Gastrocnemius medialis (tissue), 4 donors: ENCODE measurements at regions not wholly inside any gene's neighbourhood (a gene's known extent, or its start where the extent isn't known, plus 50 kb on each side); places are given as distances from the start of the nearest gene placed in this dataset.

Experiments
- ATAC-seq, 2 donors: fragments of 150-250 bp; one replicate each; pipeline ENCODE4 v1.9.1; 2016
- DNase-seq, 2 donors: peaks; one replicate each; pipeline ENCODE4 v3.0.0-alpha.2; 2019
- H3K27ac ChIP-seq, 4 donors: fragments of 200-600 bp; sonication (generic); 1 replicate in 1 of 4; 2 replicates in 3 of 4; pipeline ENCODE4 v1.5.1; 2016 to 2018; ENCODE audit warnings: mild to moderate bottlenecking in 2 of 4, moderate library complexity in 1 of 4
- H3K27me3 ChIP-seq, 3 donors: fragments of 200-600 bp; sonication (generic) in 2 of 3; 1 replicate in 1 of 3; 2 replicates in 2 of 3; pipeline versions ENCODE4 v1.5.1 to v1.6.0; 2016 to 2019; ENCODE audit warnings: mild to moderate bottlenecking in 1 of 3, moderate library complexity in 1 of 3
- H3K36me3 ChIP-seq, 2 donors: fragments of 200-600 bp; sonication (generic) in 1 of 2; one replicate each; pipeline ENCODE4 v1.5.1; 2017 to 2018
- H3K4me1 ChIP-seq, 2 donors: fragments of 200-600 bp; sonication (generic) in 1 of 2; one replicate each; pipeline ENCODE4 v1.5.1; 2016 to 2017; ENCODE audit warnings: mild to moderate bottlenecking in 2 of 2
- H3K4me3 ChIP-seq, 4 donors: fragments of 200-600 bp; sonication (generic) in 3 of 4; 1 replicate in 1 of 4; 2 replicates in 3 of 4; pipeline ENCODE4 v1.5.1; 2016 to 2019; ENCODE audit warnings: mild to moderate bottlenecking in 2 of 4
- H3K9me3 ChIP-seq, 3 donors: fragments of 200-600 bp; sonication (generic) in 2 of 3; 1 replicate in 1 of 3; 2 replicates in 2 of 3; pipeline ENCODE4 v1.5.1; 2016 to 2019
- POLR2A ChIP-seq, 2 donors: fragments of 450-650 bp; IDR thresholded peaks; one replicate each; pipeline ENCODE4 v1.6.1; 2017; ENCODE audit warnings: antibody characterized with exemption in 2 of 2, mild to moderate bottlenecking in 2 of 2, moderate library complexity in 2 of 2
- in situ Hi-C, 4 donors: fragments of 200-750 bp; cut with MboI; loops; one replicate each; pipeline versions ENCODE4 v1.15.0 to v1.8.0; 2017; ENCODE audit warnings: low sequenced_read_pairs in 4 of 4
- intact Hi-C: fragments of 100-400 bp; cut with DNase I; formaldehyde crosslinking; loops from one replicate; pipeline ENCODE4 v1.15.1; 2023; ENCODE audit warnings: low total_unique reads
- TF ChIP-seq, protein P1 (sequence below), 5 experiments: fragments of 450-650 bp in 3 of 5; fragments of 200-600 bp in 2 of 5; sonication (generic) in 2 of 5; IDR thresholded peaks in 4 of 5; conservative IDR thresholded peaks in 1 of 5; 1 replicate in 4 of 5; 2 replicates in 1 of 5; pipeline ENCODE4 v1.5.1; 2016 to 2019; ENCODE audit warnings: antibody characterized with exemption in 5 of 5, mild to moderate bottlenecking in 3 of 5, moderate library complexity in 3 of 5

DNA sequence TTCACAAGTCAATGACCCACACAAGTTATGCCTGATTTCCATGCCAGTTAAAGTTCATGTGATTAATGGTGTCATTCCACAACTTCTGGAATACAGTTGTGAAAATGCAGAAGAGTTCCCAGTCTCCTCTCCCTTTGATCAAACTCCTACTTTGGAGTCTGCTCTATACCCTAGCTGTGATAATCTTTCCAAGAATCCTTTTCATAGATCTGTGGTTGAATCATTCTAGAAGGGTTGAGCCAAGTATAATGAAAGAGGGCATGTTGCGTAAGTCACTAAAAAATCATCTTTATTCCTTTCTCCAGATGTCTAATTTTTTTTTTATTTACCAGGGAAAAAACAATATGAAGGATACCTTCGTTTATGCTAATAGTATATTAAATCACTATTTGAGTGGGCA lies 89.7 kb upstream of the CARD18 start:
- ATAC-seq = no peak
- Histone ChIP-seq H3K27ac (no peak overlapping the region), H3K36me3 (no peaks in the 10 kb centered on the region), H3K4me1 (no peaks in the 10 kb centered on the region), H3K27me3 (no peaks in the 10 kb centered on the region), H3K4me3 (no peak overlapping the region), H3K9me3 (no peaks in the 10 kb centered on the region)
- in situ Hi-C loops (no loop called here), intact Hi-C loops (no loop called here)
- no peak for TF ChIP-seq POLR2A (IDR thresholded peaks at IDR 0.05)
- TF ChIP-seq, protein P1, sequence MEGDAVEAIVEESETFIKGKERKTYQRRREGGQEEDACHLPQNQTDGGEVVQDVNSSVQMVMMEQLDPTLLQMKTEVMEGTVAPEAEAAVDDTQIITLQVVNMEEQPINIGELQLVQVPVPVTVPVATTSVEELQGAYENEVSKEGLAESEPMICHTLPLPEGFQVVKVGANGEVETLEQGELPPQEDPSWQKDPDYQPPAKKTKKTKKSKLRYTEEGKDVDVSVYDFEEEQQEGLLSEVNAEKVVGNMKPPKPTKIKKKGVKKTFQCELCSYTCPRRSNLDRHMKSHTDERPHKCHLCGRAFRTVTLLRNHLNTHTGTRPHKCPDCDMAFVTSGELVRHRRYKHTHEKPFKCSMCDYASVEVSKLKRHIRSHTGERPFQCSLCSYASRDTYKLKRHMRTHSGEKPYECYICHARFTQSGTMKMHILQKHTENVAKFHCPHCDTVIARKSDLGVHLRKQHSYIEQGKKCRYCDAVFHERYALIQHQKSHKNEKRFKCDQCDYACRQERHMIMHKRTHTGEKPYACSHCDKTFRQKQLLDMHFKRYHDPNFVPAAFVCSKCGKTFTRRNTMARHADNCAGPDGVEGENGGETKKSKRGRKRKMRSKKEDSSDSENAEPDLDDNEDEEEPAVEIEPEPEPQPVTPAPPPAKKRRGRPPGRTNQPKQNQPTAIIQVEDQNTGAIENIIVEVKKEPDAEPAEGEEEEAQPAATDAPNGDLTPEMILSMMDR (IDR thresholded peaks at IDR 0.05 in 4 of 5, conservative IDR thresholded peaks at IDR 0.05 in 1 of 5) = no peak
- DNase-seq = no peak

DNA sequence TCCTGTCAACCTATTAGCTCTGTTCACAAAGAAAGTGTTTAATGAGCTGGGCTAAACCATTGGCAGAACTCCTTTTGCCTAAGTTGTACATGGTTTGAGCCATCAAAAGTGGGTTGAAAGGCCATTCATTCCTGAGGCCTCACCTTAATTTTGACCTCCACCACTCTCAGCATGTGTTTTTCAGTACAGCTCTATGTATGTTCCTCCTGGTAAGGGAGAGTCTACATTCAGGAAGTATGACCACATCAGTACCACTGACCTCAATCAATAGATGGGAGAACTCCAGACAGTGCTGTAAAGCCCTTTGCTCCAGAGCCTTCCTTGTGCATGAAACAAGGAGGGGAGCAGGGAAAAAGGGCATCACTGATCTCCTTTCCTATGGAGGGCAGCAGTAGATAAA lies 87.8 kb upstream of the CARD18 start:
- no peaks in the 10 kb centered on the region for H3K9me3 ChIP-seq
- no peaks in the 10 kb centered on the region for H3K27me3 ChIP-seq
- no peak for ATAC-seq
- no peaks in the 10 kb centered on the region for H3K4me1 ChIP-seq
- no peak overlapping the region for H3K27ac ChIP-seq
- no peak for DNase-seq
- H3K36me3 ChIP-seq = no peaks in the 10 kb centered on the region
- H3K4me3 ChIP-seq = no peak overlapping the region
- intact Hi-C loops = no loop called here
- TF ChIP-seq, protein P1 (IDR thresholded peaks at IDR 0.05 in 4 of 5, conservative IDR thresholded peaks at IDR 0.05 in 1 of 5) = no peak
- TF ChIP-seq POLR2A (IDR thresholded peaks at IDR 0.05) = no peak
- in situ Hi-C loops = no loop called here

DNA sequence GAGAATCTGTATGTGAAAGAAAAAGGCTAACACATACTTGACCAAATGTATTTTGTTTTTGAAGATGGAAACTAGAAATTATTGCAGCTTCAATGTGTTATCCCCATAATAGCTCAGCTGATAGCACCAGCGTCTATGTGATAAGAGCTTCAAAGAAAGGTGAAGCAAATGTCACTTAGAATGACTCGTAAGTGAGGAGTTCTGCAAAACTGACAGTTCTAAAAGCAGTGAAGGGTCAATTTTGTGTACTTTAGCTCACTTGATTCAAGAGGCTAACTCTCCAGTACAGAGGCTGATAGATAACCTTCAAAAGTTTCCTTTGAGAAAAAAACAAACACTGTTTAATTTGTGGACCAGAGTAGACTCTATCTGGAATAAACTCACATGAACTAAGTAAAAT lies 87.2 kb upstream of the CARD18 start:
- Histone ChIP-seq H3K27ac (no peak overlapping the region), H3K4me3 (no peak overlapping the region), H3K27me3 (no peaks in the 10 kb centered on the region), H3K36me3 (no peaks in the 10 kb centered on the region), H3K4me1 (no peaks in the 10 kb centered on the region), H3K9me3 (no peaks in the 10 kb centered on the region)
- DNase-seq (no peak), ATAC-seq (no peak)
- in situ Hi-C loops = no loop called here
- intact Hi-C loops = no loop called here
- TF ChIP-seq, protein P1 (IDR thresholded peaks at IDR 0.05 in 4 of 5, conservative IDR thresholded peaks at IDR 0.05 in 1 of 5) = no peak
- no peak for TF ChIP-seq POLR2A (IDR thresholded peaks at IDR 0.05)

DNA sequence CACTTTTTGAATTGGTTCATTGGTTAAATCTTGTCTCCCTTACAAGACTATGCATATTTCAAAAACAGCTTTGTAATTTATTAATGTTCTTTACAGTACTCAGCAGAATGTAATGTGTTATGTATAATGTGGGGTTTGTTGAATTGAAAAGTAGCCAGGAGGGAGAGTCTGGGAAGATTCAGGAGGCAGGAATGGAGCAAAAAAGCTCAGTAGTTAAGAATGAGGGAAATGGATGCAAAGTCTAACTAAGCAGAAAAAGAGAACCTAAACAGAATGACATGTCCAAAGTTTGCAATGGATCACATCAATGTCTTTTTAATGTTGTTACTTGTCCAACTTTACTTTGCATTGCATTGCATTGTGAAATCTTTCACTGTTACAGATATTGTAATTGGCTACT lies 86.5 kb upstream of the CARD18 start:
- H3K4me1 ChIP-seq = no peaks in the 10 kb centered on the region
- no peaks in the 10 kb centered on the region for H3K36me3 ChIP-seq
- H3K9me3 ChIP-seq = no peaks in the 10 kb centered on the region
- ATAC-seq (no peak), DNase-seq (no peak)
- no peak overlapping the region for H3K4me3 ChIP-seq
- intact Hi-C loops = no loop called here
- H3K27me3 ChIP-seq = no peaks in the 10 kb centered on the region
- H3K27ac ChIP-seq = no peak overlapping the region
- in situ Hi-C loops = no loop called here
- no peak for TF ChIP-seq POLR2A (IDR thresholded peaks at IDR 0.05)
- TF ChIP-seq, protein P1 (IDR thresholded peaks at IDR 0.05 in 4 of 5, conservative IDR thresholded peaks at IDR 0.05 in 1 of 5) = no peak

DNA sequence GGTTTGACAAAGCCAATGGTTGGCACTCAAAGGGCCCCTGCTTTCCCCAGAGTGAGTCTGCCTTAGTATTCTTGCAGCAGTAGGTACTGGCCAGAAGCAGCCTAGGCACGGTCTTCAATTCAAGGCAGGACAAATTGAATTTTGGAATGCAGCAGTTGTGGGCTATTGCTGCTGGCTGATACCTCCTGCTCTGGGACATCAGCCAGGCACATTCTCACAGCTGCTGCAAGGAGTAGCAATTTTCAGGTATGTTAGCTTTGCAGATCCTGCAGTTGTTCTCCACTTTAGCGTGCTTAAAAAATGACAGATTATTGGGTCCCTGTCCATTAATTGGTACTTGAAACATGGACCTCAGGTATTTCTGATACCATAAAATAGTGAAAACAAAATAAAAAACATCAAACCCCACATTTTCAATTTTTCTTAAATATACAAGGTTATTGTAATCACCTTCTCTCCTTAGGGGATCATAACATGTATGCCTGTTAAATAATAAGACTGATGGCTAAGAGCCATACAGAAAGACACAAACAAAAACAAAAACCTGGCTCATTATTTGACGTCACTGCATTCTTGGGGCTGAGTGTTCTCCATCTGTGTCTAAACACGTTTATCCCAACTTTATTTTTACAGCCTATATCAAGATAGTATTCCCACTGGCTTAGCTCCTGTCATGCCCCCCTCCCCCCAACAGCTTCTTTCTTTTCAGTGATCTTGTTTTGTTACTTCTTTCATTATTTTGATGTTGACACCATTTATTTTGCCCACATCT lies 85.1 kb upstream of the CARD18 start:
- intact Hi-C loops (no loop called here), in situ Hi-C loops (no loop called here)
- no peak for ATAC-seq

More for the DNA sequence above, 85.1 kb upstream of the CARD18 start:
- DNase-seq = no peak
- no peak overlapping the region for H3K4me3 ChIP-seq
- no peaks in the 10 kb centered on the region for H3K36me3 ChIP-seq
- H3K27ac ChIP-seq = no peak overlapping the region
- no peak for TF ChIP-seq POLR2A (IDR thresholded peaks at IDR 0.05)
- TF ChIP-seq, protein P1 (IDR thresholded peaks at IDR 0.05 in 4 of 5, conservative IDR thresholded peaks at IDR 0.05 in 1 of 5) = no peak
- H3K27me3 ChIP-seq = no peaks in the 10 kb centered on the region
- H3K4me1 ChIP-seq = no peaks in the 10 kb centered on the region
- no peaks in the 10 kb centered on the region for H3K9me3 ChIP-seq
